ENCODE measurements at regions not wholly inside any gene's neighbourhood (a gene's known extent, or its start where the extent isn't known, plus 50 kb on each side); places are given as distances from the start of the nearest gene placed in this dataset.
"Not testable (repeated sequence)": the region's sequence is repeated elsewhere in the genome, so short reads cannot be mapped to it uniquely, and the experiment has no call there.

DNA sequence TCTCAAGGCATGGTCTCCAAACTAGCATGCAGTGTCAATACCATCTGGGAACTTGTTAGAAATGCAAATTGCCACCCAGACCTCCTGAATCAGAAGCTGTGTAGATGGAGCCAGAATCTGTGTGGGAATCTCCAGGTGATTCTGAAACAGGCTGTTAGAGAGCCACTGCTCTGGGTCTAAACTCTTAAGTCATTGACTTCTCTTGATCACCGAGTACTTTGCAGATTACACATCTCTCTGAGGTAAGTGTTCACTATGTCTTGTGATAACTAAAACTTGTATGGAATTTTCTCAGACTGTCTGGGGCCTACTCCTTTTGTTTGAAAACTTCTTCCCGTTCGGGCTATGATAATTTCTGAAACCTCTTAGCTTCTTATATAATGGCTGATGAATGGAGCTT lies 315.6 kb downstream of the EDEM1 start:
- Histone ChIP-seq H3K27me3 (ENCODE audit: control insufficient read depth, insufficient read depth, low read length) (no peaks in the 10 kb centered on the region), H3K27ac (ENCODE audit: low read depth, low read length) (no peak overlapping the region), H3K36me3 (ENCODE audit: control insufficient read depth, insufficient read depth, low read length) (no peaks in the 10 kb centered on the region), H3K4me3 (ENCODE audit: low read depth, low read length) (no peak overlapping the region), H3K9me3 (ENCODE audit: control insufficient read depth, insufficient read depth, low read length) (no peaks in the 10 kb centered on the region), H3K4me1 (ENCODE audit: control insufficient read depth, insufficient read depth, low read length) (no peaks in the 10 kb centered on the region)
- DNase-seq (ENCODE audit: low read depth in 4 of 6, low spot score in 6 of 6): peak in 1 of 6 donors; percentile 14
- WGBS (ENCODE audit: insufficient coverage): no CpG with 5 or more reads among the region's 3 CpGs

DNA sequence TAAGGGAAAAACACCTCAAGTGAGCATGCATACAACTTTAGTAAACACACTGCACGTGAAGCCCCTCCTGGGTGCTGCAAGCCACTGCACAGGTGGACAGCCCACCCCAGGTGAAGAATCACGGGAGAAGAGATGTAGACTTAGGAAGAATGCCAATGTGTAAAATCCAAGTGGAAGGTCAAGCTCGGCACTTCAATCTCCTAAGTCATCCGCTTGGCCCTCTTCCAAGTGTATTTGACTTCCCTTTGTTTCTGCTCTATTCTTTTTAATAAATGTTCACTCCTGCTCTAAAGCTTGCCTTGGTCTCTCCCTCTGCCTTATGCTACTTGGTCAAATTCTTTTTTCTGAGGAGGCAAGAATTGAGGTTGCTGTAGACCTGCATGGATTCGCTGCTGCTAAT lies 316.6 kb downstream of the EDEM1 start:
- Histone ChIP-seq H3K36me3 (ENCODE audit: control insufficient read depth, insufficient read depth, low read length) (no peaks in the 10 kb centered on the region), H3K4me1 (ENCODE audit: control insufficient read depth, insufficient read depth, low read length) (no peaks in the 10 kb centered on the region), H3K9me3 (ENCODE audit: control insufficient read depth, insufficient read depth, low read length) (no peaks in the 10 kb centered on the region), H3K27ac (ENCODE audit: low read depth, low read length) (no peak overlapping the region), H3K4me3 (ENCODE audit: low read depth, low read length) (no peak overlapping the region), H3K27me3 (ENCODE audit: control insufficient read depth, insufficient read depth, low read length) (no peaks in the 10 kb centered on the region)
- no peak for DNase-seq (ENCODE audit: low read depth in 4 of 6, low spot score in 6 of 6)
- WGBS (ENCODE audit: insufficient coverage): 87% methylated on average over 5 of the region's 5 CpGs

DNA sequence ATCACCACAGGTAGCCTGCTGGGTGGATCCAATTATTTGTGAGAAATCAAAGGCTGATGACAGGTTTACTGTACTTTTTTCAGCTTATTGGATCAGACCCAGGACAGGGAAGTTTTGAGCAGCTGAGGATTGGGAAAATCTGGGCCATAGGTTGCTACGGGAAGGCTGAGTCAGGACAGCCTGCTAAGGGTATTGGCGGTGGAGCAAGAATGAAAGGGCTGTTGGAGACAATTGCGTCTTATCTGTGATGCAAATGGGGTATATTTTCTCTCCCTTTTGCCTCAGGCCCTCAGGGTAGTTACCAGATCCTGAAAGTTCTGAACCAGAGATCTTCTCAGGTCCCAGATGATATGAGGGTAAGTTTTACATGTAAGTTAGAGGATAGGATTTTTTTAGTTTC lies 317.7 kb downstream of the EDEM1 start:
- Histone ChIP-seq H3K4me3 (ENCODE audit: low read depth, low read length) (no peak overlapping the region), H3K27me3 (ENCODE audit: control insufficient read depth, insufficient read depth, low read length) (no peaks in the 10 kb centered on the region), H3K9me3 (ENCODE audit: control insufficient read depth, insufficient read depth, low read length) (no peaks in the 10 kb centered on the region), H3K27ac (ENCODE audit: low read depth, low read length) (no peak overlapping the region), H3K4me1 (ENCODE audit: control insufficient read depth, insufficient read depth, low read length) (no peaks in the 10 kb centered on the region), H3K36me3 (ENCODE audit: control insufficient read depth, insufficient read depth, low read length) (no peaks in the 10 kb centered on the region)
- WGBS (ENCODE audit: insufficient coverage): 87% methylated on average over 2 of the region's 3 CpGs
- no peak for DNase-seq (ENCODE audit: low read depth in 4 of 6, low spot score in 6 of 6)

DNA sequence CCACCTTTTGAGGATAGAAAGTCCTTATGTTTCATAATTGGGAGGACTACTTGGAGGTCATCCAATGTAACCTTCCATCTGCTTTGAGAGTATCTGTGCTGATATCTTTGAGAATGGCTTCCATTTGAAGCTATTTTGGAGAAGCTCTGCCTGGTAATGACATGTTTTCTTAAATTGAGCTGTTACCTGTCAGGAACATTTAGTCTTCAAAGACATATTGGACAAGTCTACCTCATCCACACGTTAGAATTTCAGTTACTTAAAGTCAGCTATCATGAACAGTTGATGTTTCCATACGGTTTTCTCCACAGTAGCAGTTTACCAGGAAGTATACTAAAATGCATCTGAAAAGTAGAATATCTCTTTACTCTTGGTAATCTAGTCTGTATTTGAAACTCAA lies 318.5 kb downstream of the EDEM1 start:
- Histone ChIP-seq H3K27me3 (ENCODE audit: control insufficient read depth, insufficient read depth, low read length) (no peaks in the 10 kb centered on the region), H3K4me1 (ENCODE audit: control insufficient read depth, insufficient read depth, low read length) (no peaks in the 10 kb centered on the region), H3K4me3 (ENCODE audit: low read depth, low read length) (no peak overlapping the region), H3K27ac (ENCODE audit: low read depth, low read length) (no peak overlapping the region), H3K36me3 (ENCODE audit: control insufficient read depth, insufficient read depth, low read length) (no peaks in the 10 kb centered on the region), H3K9me3 (ENCODE audit: control insufficient read depth, insufficient read depth, low read length) (no peaks in the 10 kb centered on the region)
- WGBS (ENCODE audit: insufficient coverage): no CpG with 5 or more reads among the region's 2 CpGs
- DNase-seq (ENCODE audit: low read depth in 4 of 6, low spot score in 6 of 6): no peak

DNA sequence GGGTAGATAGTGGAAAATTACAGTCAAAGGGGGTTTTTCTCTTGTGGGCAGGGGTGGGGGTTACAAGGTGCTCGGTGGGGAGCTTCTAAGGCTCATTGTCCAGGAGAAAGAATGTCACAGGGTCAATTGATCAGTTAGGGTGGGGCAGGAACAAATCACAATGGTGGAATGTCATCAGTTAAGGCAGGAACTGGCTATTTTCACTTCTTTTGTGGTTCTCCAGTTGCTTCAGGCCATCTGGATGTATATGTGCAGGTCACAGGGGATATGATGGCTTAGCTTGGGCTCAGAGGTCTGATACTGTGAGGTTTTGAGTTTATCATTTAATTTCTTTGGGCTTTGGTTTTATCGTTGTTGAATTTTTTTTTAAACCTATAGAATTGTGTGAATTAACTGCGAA lies 321.4 kb downstream of the EDEM1 start:
- not testable (repeated sequence) for H3K9me3 ChIP-seq (ENCODE audit: control insufficient read depth, insufficient read depth, low read length); DNase-seq (ENCODE audit: low read depth in 4 of 6, low spot score in 6 of 6); H3K27me3 ChIP-seq (ENCODE audit: control insufficient read depth, insufficient read depth, low read length); H3K36me3 ChIP-seq (ENCODE audit: control insufficient read depth, insufficient read depth, low read length); H3K4me3 ChIP-seq (ENCODE audit: low read depth, low read length); H3K27ac ChIP-seq (ENCODE audit: low read depth, low read length); H3K4me1 ChIP-seq (ENCODE audit: control insufficient read depth, insufficient read depth, low read length)
- 83% methylated on average over 1 of the region's 3 CpGs for WGBS (ENCODE audit: insufficient coverage)

DNA sequence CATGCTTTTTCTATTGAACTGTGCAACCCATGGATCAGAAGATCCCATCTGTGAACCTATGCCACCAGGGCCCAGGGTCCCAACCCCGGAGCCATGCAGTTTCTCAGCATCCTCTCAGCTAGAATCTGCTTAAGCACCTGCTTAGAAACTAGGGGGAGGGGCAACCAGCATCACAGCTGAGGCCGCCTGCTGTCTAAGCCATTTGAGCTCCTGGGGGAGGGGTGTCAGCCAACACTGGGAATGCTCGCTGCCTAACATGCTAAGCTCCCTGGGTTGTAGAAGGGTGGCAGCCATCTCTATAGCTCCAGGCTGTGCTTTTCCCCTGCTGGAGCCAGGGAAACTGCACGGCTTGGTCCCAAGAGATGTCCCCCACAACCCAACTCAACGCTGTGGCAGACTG lies 322.8 kb downstream of the EDEM1 start:
- Histone ChIP-seq H3K4me3 (ENCODE audit: low read depth, low read length) (no peak overlapping the region), H3K4me1 (ENCODE audit: control insufficient read depth, insufficient read depth, low read length) (no peaks in the 10 kb centered on the region), H3K9me3 (ENCODE audit: control insufficient read depth, insufficient read depth, low read length) (peaks cover 3% of the 10 kb centered on the region), H3K27ac (ENCODE audit: low read depth, low read length) (no peak overlapping the region), H3K36me3 (ENCODE audit: control insufficient read depth, insufficient read depth, low read length) (no peaks in the 10 kb centered on the region), H3K27me3 (ENCODE audit: control insufficient read depth, insufficient read depth, low read length) (no peaks in the 10 kb centered on the region)
- 73% methylated on average over 5 of the region's 5 CpGs for WGBS (ENCODE audit: insufficient coverage)
- DNase-seq (ENCODE audit: low read depth in 4 of 6, low spot score in 6 of 6): no peak

DNA sequence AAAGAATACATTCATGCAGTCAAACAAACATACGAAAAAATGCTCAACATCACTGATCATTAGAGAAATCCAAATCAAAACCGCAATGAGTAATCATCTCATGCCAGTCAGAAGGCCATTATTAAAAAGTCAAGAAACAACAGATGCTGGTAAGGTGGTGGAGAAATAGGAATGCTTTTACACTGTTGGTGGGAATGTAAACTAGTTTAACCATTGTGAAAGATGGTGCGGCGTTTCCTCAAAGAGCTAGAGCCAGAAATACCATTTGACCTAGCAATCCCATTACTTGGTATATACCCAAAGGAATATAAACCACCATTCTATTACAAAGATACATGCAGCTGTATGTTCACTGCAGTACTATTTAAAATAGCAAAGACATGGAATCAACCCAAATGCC lies 330.4 kb downstream of the EDEM1 start:
- no peak overlapping the region for H3K4me3 ChIP-seq (ENCODE audit: low read depth, low read length)
- H3K9me3 ChIP-seq (ENCODE audit: control insufficient read depth, insufficient read depth, low read length): no peaks in the 10 kb centered on the region
- H3K36me3 ChIP-seq (ENCODE audit: control insufficient read depth, insufficient read depth, low read length): no peaks in the 10 kb centered on the region
- no peak for DNase-seq (ENCODE audit: low read depth in 4 of 6, low spot score in 6 of 6)
- no peaks in the 10 kb centered on the region for H3K27me3 ChIP-seq (ENCODE audit: control insufficient read depth, insufficient read depth, low read length)
- H3K27ac ChIP-seq (ENCODE audit: low read depth, low read length): no peak overlapping the region
- no CpG with 5 or more reads among the region's 4 CpGs for WGBS (ENCODE audit: insufficient coverage)
- H3K4me1 ChIP-seq (ENCODE audit: control insufficient read depth, insufficient read depth, low read length): no peaks in the 10 kb centered on the region

DNA sequence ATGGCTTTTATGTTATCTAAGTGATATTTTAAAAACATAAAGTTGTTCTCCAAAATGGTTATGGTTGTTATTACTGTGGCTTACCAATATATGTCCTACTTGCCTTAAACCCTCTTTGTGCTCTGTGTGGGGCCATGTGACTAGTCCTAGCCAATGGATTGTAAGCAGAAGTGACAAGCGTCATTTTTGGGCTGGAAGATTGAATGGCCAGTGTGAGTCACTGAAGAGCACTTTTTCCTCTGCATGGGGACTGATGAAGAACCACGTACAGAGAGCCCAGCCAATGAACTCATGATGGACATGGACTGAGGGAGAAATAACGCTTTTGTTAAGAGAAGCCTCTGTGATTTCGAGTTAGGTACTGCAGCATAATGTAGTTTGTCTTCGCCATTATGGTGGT lies 332.7 kb downstream of the EDEM1 start:
- no peaks in the 10 kb centered on the region for H3K36me3 ChIP-seq (ENCODE audit: control insufficient read depth, insufficient read depth, low read length)

DNA sequence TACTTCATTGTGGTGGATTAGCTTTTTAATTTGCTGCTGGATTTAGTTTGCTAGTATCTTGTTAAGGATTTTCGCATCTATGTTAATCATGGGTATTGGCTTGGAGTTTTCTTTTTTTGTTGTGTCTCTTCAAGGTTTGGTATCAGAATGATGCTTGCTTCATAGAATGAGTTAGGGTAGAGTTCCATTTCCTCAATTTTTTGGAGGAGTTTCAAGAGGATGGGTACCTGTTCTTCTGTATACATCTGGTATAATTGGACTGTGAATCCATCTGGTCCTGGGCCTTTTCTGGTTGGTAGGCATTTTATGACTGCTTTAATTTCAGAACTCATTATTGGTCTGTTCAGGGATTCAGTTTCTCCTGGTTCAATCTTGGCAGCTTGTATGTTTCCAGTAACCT lies 335.6 kb downstream of the EDEM1 start:
- WGBS (ENCODE audit: insufficient coverage): no CpG with 5 or more reads among the region's 1 CpG
- no peak overlapping the region for H3K27ac ChIP-seq (ENCODE audit: low read depth, low read length)

More for the DNA sequence above, 332.7 kb downstream of the EDEM1 start:
- no peaks in the 10 kb centered on the region for H3K4me1 ChIP-seq (ENCODE audit: control insufficient read depth, insufficient read depth, low read length)
- no peak for DNase-seq (ENCODE audit: low read depth in 4 of 6, low spot score in 6 of 6)
- no peaks in the 10 kb centered on the region for H3K27me3 ChIP-seq (ENCODE audit: control insufficient read depth, insufficient read depth, low read length)
- no peak overlapping the region for H3K27ac ChIP-seq (ENCODE audit: low read depth, low read length)
- H3K4me3 ChIP-seq (ENCODE audit: low read depth, low read length): no peak overlapping the region
- 88% methylated on average over 4 of the region's 5 CpGs for WGBS (ENCODE audit: insufficient coverage)
- H3K9me3 ChIP-seq (ENCODE audit: control insufficient read depth, insufficient read depth, low read length): no peaks in the 10 kb centered on the region

DNA sequence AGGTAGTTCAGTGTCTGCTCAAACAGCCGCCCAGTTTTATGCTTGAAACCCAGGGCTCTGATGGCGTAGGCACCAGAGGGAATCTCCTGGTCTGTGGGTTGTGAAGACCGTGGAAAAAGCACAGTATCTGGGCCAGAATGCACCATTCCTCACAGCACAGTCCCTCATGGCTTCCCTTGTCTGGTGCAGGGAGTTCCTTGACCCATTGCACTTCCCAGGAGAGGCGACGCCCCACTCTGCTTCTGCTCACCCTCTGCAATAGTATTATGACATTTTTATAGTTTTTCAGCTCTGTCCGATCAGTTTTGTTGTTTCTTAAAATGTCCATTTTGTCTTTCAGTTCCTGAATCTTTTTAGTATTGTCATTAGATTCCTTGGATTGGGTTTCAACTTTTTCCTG lies 343.5 kb downstream of the EDEM1 start:
- Histone ChIP-seq H3K27me3 (ENCODE audit: control insufficient read depth, insufficient read depth, low read length) (no peaks in the 10 kb centered on the region), H3K4me1 (ENCODE audit: control insufficient read depth, insufficient read depth, low read length) (no peaks in the 10 kb centered on the region), H3K4me3 (ENCODE audit: low read depth, low read length) (no peak overlapping the region), H3K36me3 (ENCODE audit: control insufficient read depth, insufficient read depth, low read length) (no peaks in the 10 kb centered on the region), H3K27ac (ENCODE audit: low read depth, low read length) (no peak overlapping the region), H3K9me3 (ENCODE audit: control insufficient read depth, insufficient read depth, low read length) (no peaks in the 10 kb centered on the region)
- 79% methylated on average over 3 of the region's 6 CpGs for WGBS (ENCODE audit: insufficient coverage)
- no peak for DNase-seq (ENCODE audit: low read depth in 4 of 6, low spot score in 6 of 6)

More for the DNA sequence above, 335.6 kb downstream of the EDEM1 start:
- no peaks in the 10 kb centered on the region for H3K36me3 ChIP-seq (ENCODE audit: control insufficient read depth, insufficient read depth, low read length)
- DNase-seq (ENCODE audit: low read depth in 4 of 6, low spot score in 6 of 6): no peak
- no peaks in the 10 kb centered on the region for H3K9me3 ChIP-seq (ENCODE audit: control insufficient read depth, insufficient read depth, low read length)
- no peaks in the 10 kb centered on the region for H3K4me1 ChIP-seq (ENCODE audit: control insufficient read depth, insufficient read depth, low read length)
- no peak overlapping the region for H3K4me3 ChIP-seq (ENCODE audit: low read depth, low read length)
- H3K27me3 ChIP-seq (ENCODE audit: control insufficient read depth, insufficient read depth, low read length): no peaks in the 10 kb centered on the region
